Lung microvascular endothelial cell (primary cell): ENCODE measurements at regions not wholly inside any gene's neighbourhood (a gene's known extent, or its start where the extent isn't known, plus 50 kb on each side); places are given as distances from the start of the nearest gene placed in this dataset.

Experiments used
- DNase-seq, 2 donors: peaks; one replicate each; pipeline versions ENCODE4 v3.0.0 to v3.0.0-alpha.2; 2010; ENCODE audit warnings: low read depth in 2 of 2

- no peak for DNase-seq
Measured at GRCh38 chr10:56867236-56867635, 506.2 kb upstream of the ZWINT start.

GRCh38 chr10:56856569-56856968 lies 495.5 kb upstream of the ZWINT start:
- no peak for DNase-seq

- DNase-seq = no peak
Measured at GRCh38 chr10:56844978-56845529, 484.0 kb upstream of the ZWINT start.

GRCh38 chr10:56836659-56837058 lies 475.6 kb upstream of the ZWINT start:
- DNase-seq = no peak

GRCh38 chr10:56831681-56832080 lies 470.6 kb upstream of the ZWINT start:
- DNase-seq = no peak

- no peak for DNase-seq
Measured at GRCh38 chr10:56823849-56824248, 462.8 kb upstream of the ZWINT start.

- no peak for DNase-seq
Measured at GRCh38 chr10:56805022-56805421, 444.0 kb upstream of the ZWINT start.

GRCh38 chr10:56785292-56785691 lies 424.2 kb upstream of the ZWINT start:
- no peak for DNase-seq

- DNase-seq = no peak
Measured at GRCh38 chr10:56782503-56782902, 421.4 kb upstream of the ZWINT start.

- DNase-seq = no peak
Measured at GRCh38 chr10:56771343-56771742, 410.3 kb upstream of the ZWINT start.

- DNase-seq = no peak
Measured at GRCh38 chr10:56763090-56763489, 402.0 kb upstream of the ZWINT start.

GRCh38 chr10:56745490-56745889 lies 384.4 kb upstream of the ZWINT start:
- no peak for DNase-seq

- no peak for DNase-seq
Measured at GRCh38 chr10:56728349-56728748, 367.3 kb upstream of the ZWINT start.

GRCh38 chr10:56722912-56723311 lies 361.9 kb upstream of the ZWINT start:
- no peak for DNase-seq

GRCh38 chr10:56715262-56715661 lies 354.2 kb upstream of the ZWINT start:
- DNase-seq = no peak

GRCh38 chr10:56698506-56698905 lies 337.4 kb upstream of the ZWINT start:
- DNase-seq = no peak

GRCh38 chr10:56679578-56679977 lies 318.5 kb upstream of the ZWINT start:
- DNase-seq = no peak

- DNase-seq = no peak
Measured at GRCh38 chr10:56662765-56663447, 301.8 kb upstream of the ZWINT start.

- DNase-seq = no peak
Measured at GRCh38 chr10:56653289-56653688, 292.2 kb upstream of the ZWINT start.

- no peak for DNase-seq
Measured at GRCh38 chr10:56646329-56647111, 285.5 kb upstream of the ZWINT start.

- no peak for DNase-seq
Measured at GRCh38 chr10:56633876-56634452, 272.9 kb upstream of the ZWINT start.

GRCh38 chr10:56632537-56632936 lies 271.5 kb upstream of the ZWINT start:
- no peak for DNase-seq

- no peak for DNase-seq
Measured at GRCh38 chr10:56624082-56624481, 263.0 kb upstream of the ZWINT start.
